GM12874 (cell line): ENCODE measurements at regions not wholly inside any gene's neighbourhood (a gene's known extent, or its start where the extent isn't known, plus 50 kb on each side); places are given as distances from the start of the nearest gene placed in this dataset.

Experiments used
- CTCF ChIP-seq: IDR thresholded peaks from 2 replicates; pipeline ENCODE4 v1.5.1; 2011; ENCODE audit warnings: low read depth, mild to moderate bottlenecking, control low read depth, low read length, moderate library complexity; ENCODE audit not compliant: insufficient read depth

GRCh38 chr22:49721211-49721763 lies 106.4 kb downstream of the BRD1 start:
- TF ChIP-seq CTCF = no peak

GRCh38 chr22:49720279-49720959 lies 107.3 kb downstream of the BRD1 start:
- no peak for TF ChIP-seq CTCF

GRCh38 chr22:49719046-49719445 lies 108.6 kb downstream of the BRD1 start:
- TF ChIP-seq CTCF = no peak

GRCh38 chr22:49718396-49718795 lies 109.3 kb downstream of the BRD1 start:
- no peak for TF ChIP-seq CTCF

GRCh38 chr22:49717322-49717919 lies 110.3 kb downstream of the BRD1 start:
- no peak for TF ChIP-seq CTCF

GRCh38 chr22:49716441-49716840 lies 111.2 kb downstream of the BRD1 start:
- TF ChIP-seq CTCF = no peak

GRCh38 chr22:49715450-49715849 lies 112.2 kb downstream of the BRD1 start:
- no peak for TF ChIP-seq CTCF
